GM21576 (cell line): ENCODE measurements at regions not wholly inside any gene's neighbourhood (a gene's known extent, or its start where the extent isn't known, plus 50 kb on each side); places are given as distances from the start of the nearest gene placed in this dataset.
"Not testable (repeated sequence)": the region's sequence is repeated elsewhere in the genome, so short reads cannot be mapped to it uniquely, and the experiment has no call there.

Experiments used
- ATAC-seq: cut with Tn5 transposase; IDR thresholded peaks from one replicate; pipeline ENCODE4 v1.9.1; 2021; ENCODE audit warnings: mild to moderate bottlenecking, moderate library complexity; ENCODE audit not compliant: unreplicated experiment

DNA sequence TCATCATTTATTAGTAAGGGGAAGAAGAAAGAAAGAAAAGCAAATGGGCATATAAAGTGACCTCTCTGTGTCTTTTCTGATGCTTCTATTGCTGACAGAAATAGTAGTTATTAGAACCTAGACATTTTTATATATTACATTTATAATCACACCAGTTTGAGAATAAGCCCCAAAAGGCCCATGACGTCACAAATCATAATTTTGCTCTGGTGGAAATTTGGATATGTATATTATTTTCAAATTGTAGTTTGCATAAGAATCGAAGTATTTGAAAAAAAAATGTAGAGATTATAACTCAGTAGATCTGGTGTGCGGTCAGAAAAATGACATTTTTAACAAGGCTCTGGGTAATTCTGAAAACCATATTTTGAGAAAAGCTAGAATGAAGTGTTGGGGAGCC, 101.2 kb upstream of the STEAP1 start:
- no peak for ATAC-seq

DNA sequence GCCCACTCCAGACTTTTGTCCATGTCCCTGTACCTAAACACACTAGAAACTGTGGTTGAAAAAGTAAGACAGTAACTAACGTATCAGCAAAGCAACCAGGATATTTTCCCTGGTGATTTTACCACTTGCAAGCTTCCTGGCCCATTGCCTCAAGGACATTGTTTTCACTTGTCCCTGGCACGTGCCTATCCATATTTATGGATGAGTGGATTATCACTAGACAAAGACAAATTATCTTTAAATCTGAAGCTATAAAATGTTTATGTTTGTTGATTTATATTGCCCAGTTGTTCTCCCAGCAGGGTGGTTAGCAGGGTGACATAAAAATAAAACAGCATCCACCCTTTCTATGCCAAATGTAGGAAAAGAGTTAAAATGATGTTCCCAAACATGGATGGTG, 93.2 kb upstream of the STEAP1 start:
- no peak for ATAC-seq

DNA sequence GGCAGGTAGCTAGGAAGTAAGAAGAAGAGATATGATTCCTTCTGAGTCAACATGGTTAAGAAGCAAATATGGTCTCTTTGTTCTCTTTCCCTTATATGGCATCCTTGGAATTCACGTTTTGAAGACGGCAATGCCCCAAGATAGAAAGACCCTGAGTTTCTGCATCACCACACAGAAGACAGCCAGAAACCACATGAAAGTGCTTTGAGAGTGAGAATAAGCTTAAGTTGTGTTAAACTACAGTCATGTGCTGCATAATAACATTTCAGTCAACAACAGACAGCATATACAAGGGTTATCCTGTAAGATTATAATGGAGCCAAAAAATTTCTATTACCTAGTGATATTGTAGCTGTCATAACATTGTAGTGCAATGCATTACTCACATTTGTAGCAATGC, 89.9 kb upstream of the STEAP1 start:
- no peak for ATAC-seq

DNA sequence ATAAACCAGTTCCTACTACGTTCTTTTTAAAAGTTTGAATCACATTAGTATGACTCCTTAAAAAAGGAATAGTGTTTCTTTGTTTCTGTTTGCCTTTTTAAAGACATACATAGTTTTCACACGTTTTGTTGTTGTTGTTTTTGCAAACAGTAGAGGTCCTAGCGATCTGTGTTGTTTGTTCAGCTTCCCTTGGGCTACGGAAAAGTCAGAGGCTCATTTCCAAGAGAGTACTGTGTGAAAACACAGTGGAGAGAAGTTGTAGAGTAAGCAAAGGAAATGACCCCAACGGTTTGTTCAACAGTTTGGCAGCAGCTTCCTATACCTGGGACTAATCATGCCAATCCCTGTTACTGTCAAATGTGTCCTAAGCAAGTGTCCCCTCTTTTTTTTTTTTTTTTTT, 87.1 kb upstream of the STEAP1 start:
- ATAC-seq = no peak

DNA sequence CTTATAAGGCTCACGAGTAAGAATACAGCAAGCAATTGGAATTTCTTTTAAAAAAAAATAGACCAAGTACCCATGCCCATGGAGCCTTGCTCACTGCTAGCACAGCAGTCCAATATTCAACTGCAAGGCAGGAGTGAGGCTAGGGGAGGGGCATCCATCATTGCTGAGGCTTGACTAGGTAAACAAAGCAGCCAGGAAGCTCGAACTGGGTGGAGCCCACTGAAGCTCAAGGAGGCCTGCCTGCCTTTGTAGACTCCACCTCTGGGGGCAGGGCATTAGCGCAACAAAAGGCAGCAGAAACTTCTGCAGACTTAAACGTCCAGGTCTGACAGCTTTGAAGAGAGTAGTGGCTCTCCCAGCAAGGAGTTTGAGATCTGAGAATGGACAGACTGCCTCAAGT, 84.0 kb upstream of the STEAP1 start:
- ATAC-seq = not testable (repeated sequence)

DNA sequence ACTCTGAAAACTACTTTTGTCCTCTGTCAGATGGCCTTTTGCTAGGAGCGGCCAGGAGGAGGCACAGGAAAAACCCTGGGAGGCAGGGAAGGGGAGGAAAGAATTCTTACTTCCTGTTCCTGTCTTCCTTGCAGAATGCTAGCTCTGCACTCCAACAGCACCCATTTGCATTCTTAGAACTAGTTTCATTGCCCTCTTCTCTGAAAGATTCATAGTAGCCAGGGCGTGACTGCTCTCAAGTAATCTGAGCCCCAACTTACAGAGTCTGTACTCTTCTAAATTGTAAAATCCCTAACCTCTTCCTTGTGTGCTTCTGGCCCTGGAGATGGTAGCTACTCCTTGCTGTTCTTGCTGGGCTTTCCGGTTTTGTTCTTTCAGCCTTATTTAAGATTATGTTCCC, 75.3 kb upstream of the STEAP1 start:
- no peak for ATAC-seq

DNA sequence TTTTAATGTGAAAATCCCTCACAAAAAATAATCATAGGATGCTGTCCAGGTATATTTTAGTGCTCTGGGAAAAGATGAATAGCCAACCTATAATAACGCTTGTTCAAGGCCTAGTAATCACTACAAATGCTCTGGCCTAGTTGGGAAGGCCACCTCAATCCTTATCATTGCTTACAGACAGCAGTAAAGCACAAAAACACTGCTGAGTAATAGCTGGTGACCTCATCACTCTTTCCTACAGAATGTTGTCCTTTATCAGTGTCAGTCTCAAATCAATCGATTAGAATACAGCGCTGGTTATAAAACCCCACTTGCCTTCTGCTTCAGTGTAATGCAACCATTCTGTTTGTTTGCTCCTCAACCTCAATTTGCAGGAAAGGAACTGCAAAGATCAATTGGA, 72.6 kb upstream of the STEAP1 start:
- ATAC-seq = no peak

DNA sequence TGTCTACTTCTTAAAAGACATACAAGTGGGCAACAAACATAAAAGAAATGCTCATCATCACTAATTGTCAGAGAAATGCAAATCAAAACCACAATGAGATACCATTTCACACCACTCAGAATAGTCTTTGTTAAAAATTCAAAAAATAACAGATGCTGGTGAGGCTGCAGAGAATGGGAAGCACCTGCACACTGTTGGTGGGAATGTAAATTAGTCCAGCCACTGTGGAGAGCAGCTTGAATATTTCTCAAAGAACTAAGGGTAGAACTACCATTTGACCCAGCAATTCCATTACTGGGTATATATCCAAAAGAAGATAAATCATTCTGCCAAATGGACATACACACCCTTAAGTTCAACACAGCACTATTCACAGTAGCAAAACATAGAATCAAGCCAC, 61.8 kb upstream of the STEAP1 start:
- ATAC-seq = no peak

DNA sequence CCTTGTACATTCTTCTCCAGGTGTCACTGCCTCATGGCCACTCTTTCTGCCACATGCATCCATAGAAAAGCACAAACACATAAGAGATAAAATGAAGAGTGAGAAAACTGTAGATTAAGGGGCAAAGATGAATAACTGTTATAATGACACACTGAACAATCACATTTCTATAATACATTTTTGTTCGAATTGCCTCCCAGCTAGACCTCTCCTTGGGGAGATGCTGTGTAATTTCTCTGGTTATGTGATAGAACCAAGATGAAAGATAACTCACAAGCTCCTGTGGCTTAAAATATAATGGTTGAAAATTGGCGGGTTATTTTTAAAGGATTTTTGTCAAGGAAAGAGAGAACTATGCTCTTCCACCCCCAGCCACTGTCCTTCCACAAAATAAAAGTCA, 60.2 kb upstream of the STEAP1 start:
- no peak for ATAC-seq
